Upper lobe of right lung (tissue), 1 donor: ENCODE measurements at regions not wholly inside any gene's neighbourhood (a gene's known extent, or its start where the extent isn't known, plus 50 kb on each side); places are given as distances from the start of the nearest gene placed in this dataset.

Experiments
- ATAC-seq: fragments of 200-7000 bp; cut with Tn5 transposase; one replicate; pipeline ENCODE4 v1.9.1; 2020; ENCODE audit warnings: mild to moderate bottlenecking, moderate library complexity
- DNase-seq: peaks from one replicate; pipeline ENCODE4 v3.0.0-alpha.2; 2020
- H3K27ac ChIP-seq: fragments of 200-600 bp; one replicate; pipeline ENCODE4 v1.8.0; 2022
- H3K27me3 ChIP-seq: fragments of 200-600 bp; one replicate; pipeline ENCODE4 v1.8.0; 2022; ENCODE audit warnings: mild to moderate bottlenecking
- H3K36me3 ChIP-seq: fragments of 200-600 bp; one replicate; pipeline ENCODE4 v1.8.0; 2022
- H3K4me1 ChIP-seq: fragments of 200-600 bp; one replicate; pipeline ENCODE4 v1.8.0; 2022
- H3K4me3 ChIP-seq: fragments of 200-600 bp; one replicate; pipeline ENCODE4 v1.8.0; 2022; ENCODE audit warnings: mild to moderate bottlenecking
- H3K9me3 ChIP-seq: fragments of 200-600 bp; one replicate; pipeline ENCODE4 v1.8.0; 2022
- intact Hi-C: fragments of 100-400 bp; cut with DNase I; formaldehyde crosslinking; loops from one replicate; pipeline ENCODE4 v1.11.0; 2022
- TF ChIP-seq, protein P1 (sequence below): fragments of 200-600 bp; IDR thresholded peaks from one replicate; pipeline ENCODE4 v1.8.0; 2022; ENCODE audit warnings: antibody characterized with exemption
- donor health status: DM: no; HTN: yes; CAD: no; lungs with severe emphysema.

DNA sequence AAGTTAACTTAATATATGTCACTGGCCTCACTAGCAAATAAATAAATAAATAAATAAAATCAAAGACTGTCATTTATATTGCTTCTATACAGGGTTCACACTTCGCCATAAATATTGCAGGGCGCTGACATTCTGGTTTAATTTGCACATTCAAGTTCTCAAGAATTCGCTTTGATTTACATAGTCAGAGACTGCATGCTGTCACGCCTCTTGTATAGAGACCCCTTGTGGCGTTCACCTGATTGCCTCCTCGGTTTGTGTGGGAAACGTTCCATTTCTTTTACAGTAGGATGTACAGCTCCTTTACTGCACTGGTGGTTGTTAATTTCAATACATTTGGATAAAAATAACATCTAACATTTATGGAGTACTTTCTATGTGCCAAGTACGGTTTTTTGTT lies 71.3 kb upstream of the ADGRG2 start:
- Histone ChIP-seq H3K4me3 (no peak overlapping the region), H3K9me3 (no peaks in the 10 kb centered on the region), H3K27ac (no peak overlapping the region), H3K4me1 (no peaks in the 10 kb centered on the region), H3K27me3 (no peaks in the 10 kb centered on the region), H3K36me3 (no peaks in the 10 kb centered on the region)
- TF ChIP-seq, protein P1, sequence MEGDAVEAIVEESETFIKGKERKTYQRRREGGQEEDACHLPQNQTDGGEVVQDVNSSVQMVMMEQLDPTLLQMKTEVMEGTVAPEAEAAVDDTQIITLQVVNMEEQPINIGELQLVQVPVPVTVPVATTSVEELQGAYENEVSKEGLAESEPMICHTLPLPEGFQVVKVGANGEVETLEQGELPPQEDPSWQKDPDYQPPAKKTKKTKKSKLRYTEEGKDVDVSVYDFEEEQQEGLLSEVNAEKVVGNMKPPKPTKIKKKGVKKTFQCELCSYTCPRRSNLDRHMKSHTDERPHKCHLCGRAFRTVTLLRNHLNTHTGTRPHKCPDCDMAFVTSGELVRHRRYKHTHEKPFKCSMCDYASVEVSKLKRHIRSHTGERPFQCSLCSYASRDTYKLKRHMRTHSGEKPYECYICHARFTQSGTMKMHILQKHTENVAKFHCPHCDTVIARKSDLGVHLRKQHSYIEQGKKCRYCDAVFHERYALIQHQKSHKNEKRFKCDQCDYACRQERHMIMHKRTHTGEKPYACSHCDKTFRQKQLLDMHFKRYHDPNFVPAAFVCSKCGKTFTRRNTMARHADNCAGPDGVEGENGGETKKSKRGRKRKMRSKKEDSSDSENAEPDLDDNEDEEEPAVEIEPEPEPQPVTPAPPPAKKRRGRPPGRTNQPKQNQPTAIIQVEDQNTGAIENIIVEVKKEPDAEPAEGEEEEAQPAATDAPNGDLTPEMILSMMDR: no peak
- ATAC-seq (no peak), DNase-seq (no peak)
- intact Hi-C loops: no loop called here

DNA sequence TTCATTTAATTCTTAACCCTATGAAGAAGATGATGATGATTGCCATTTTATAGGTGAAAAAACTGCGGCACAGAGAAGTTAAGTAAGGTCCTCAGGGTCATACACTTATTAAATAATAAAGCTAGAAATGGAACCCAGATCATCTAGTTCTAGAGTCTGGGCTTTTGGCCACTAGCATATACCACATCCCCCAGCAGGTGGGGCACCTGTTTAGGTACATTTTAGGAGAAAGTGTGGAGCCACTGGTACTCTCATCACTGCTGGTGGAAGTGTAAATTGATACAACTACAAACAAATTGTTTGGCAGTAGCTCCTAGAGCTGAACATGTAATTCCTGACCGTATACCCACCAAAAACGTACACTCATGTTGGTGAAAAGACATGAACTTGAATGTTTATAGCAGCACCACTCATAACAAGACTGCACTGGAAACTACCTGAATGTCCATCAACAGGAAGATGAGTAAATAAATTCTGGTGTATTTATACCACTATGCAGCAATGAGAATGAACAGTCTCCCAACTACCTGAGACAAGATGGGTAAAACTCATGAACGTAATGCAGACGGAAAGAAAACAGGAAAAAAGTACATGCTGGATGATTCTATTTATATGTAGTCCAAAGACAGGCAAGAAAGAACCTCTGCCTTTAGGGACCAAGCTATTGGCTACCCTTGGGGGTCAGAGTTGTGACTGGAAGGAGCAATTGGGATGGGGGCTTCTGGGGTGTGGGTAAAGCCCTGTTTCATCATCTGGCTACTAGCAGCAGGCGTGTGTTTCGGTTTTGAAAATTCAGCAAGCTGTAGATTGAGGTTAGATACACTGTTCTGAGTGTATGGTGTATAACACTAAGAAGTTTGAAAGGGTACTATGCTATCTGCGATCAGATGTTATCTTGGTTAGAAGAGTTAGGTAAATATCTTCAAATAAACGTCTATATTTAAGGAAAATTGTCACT lies 72.3 kb upstream of the ADGRG2 start:
- ATAC-seq: no peak
- H3K9me3 ChIP-seq: no peaks in the 10 kb centered on the region
- DNase-seq: no peak
- H3K4me1 ChIP-seq: no peaks in the 10 kb centered on the region
- intact Hi-C loops: no loop called here
- no peaks in the 10 kb centered on the region for H3K27me3 ChIP-seq
- no peak overlapping the region for H3K27ac ChIP-seq
- no peak overlapping the region for H3K4me3 ChIP-seq
- no peaks in the 10 kb centered on the region for H3K36me3 ChIP-seq
- TF ChIP-seq, protein P1: no peak

DNA sequence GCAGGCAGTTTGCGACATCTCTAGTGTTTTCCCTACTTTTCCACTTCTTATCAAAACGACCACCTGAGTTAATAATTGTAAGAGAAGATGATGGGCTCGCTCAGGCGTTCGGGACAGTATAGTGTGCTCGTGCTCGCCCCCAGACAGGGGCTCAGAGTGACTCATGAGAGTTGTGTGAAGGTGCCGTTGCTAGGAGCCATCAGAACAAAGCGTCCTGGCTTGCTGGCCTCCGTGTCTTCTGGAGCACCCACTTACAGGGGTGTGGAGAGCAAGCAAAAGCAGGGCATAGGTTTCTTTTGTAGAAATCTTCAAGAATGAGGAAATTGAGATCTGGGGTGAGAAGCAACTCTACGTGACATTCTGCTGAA lies 73.0 kb upstream of the ADGRG2 start:
- TF ChIP-seq, protein P1: no peak
- no peaks in the 10 kb centered on the region for H3K9me3 ChIP-seq
- DNase-seq (no peak), ATAC-seq (peak; percentile 62)
- intact Hi-C loops: no loop called here
- no peaks in the 10 kb centered on the region for H3K36me3 ChIP-seq
- no peak overlapping the region for H3K27ac ChIP-seq
- H3K27me3 ChIP-seq: no peaks in the 10 kb centered on the region
- H3K4me3 ChIP-seq: no peak overlapping the region
- H3K4me1 ChIP-seq: no peaks in the 10 kb centered on the region

DNA sequence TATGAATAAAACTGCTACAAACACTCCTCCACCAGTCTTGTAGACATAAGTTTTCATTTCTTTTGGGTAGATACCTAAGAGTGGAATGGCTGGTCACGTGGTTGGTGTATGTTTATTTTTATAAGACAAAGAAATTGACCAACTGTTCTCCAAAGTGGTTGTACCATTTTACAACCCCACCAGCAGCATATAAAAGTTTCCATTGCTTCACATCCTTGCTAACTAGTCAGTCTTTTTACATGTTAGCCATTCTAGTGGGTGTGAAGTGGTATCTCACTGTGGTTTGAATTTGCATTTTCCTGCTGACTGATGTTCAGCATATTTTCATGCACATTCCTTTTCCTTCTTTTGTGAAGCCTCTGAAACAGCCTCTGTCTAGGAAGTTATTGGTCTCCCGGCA lies 76.2 kb upstream of the ADGRG2 start:
- no peak for DNase-seq
- Histone ChIP-seq H3K4me1 (no peaks in the 10 kb centered on the region), H3K9me3 (no peaks in the 10 kb centered on the region), H3K27me3 (no peaks in the 10 kb centered on the region), H3K27ac (no peak overlapping the region), H3K36me3 (no peaks in the 10 kb centered on the region), H3K4me3 (no peak overlapping the region)
- ATAC-seq: no peak
- intact Hi-C loops: no loop called here
- TF ChIP-seq, protein P1: no peak

DNA sequence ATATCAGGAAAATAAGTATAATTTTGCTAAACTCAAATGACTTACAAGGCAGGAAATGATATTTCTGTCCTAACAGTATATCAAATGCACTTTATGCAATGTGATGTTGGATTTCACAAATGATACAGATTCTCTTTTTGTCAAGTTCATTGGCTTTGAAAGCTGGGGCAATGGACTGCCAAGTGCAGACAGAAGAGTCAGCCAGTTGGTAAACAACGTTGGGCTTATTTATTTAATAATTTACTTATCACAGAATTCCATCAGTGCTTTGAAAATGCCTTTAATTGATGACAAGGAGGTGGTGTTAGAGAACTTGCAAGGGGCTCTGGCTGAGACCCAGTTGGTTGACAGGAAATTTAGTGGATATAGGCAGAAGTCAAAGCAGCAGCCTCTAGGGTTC lies 79.9 kb upstream of the ADGRG2 start:
- Histone ChIP-seq H3K4me1 (no peaks in the 10 kb centered on the region), H3K36me3 (no peaks in the 10 kb centered on the region), H3K27ac (no peak overlapping the region), H3K9me3 (no peaks in the 10 kb centered on the region), H3K27me3 (no peaks in the 10 kb centered on the region), H3K4me3 (no peak overlapping the region)
- TF ChIP-seq, protein P1: no peak
- no peak for ATAC-seq
- intact Hi-C loops: no loop called here
- no peak for DNase-seq
